HepG2 (cell line): ENCODE measurements at regions not wholly inside any gene's neighbourhood (a gene's known extent, or its start where the extent isn't known, plus 50 kb on each side); places are given as distances from the start of the nearest gene placed in this dataset.
A peak's percentile ranks its signal among the peaks of the same experiment; 100 is the strongest.
"Not testable (repeated sequence)": the region's sequence is repeated elsewhere in the genome, so short reads cannot be mapped to it uniquely, and the experiment has no call there.

Experiments used
- ATAC-seq: fragments of 200-7000 bp; cut with Tn5 transposase; 3 replicates; pipeline ENCODE4 v1.9.1; 2020; ENCODE audit warnings: mild to moderate bottlenecking, moderate library complexity
- BruUV-seq: library from RNA; stranded (reverse); fragments of 400-500 nt; replicated peaks from 2 replicates; lab custom pipeline; 2021; lab: Mats Ljungman, UMichigan
- CTCF ChIA-PET: fragments of 300-600 bp; formaldehyde crosslinking; extraction: SDS; loops from one replicate; lab custom pipeline; 2021; ENCODE audit warnings: low total read pairs, inconsistent platforms, low intra/inter-chr PET ratio; lab: Yijun Ruan, JAX
- POLR2A ChIA-PET: fragments of 350-600 bp; sonication (Branson Sonifier 250); formaldehyde crosslinking; loops from one replicate; lab custom pipeline; 2020; ENCODE audit warnings: antibody characterized with exemption, inconsistent platforms; lab: Yijun Ruan, JAX
- DNase-seq: peaks from one replicate; pipeline ENCODE4 v3.0.0-alpha.2; 2015; ENCODE audit warnings: low spot score
- FAIRE-seq: peaks from 3 replicates; lab custom pipeline; 2011; peaks lifted over from hg19 to GRCh38; lab: Jason Lieb, UNC
- H2AFZ ChIP-seq: one replicate; pipeline ENCODE4 v1.6.1; 2011; ENCODE audit warnings: low read length, inconsistent platforms
- H3K27ac ChIP-seq: fragments of 300-600 bp; 3 replicates; pipeline ENCODE4 v1.8.0; 2011; ENCODE audit warnings: mixed run types, mild to moderate bottlenecking, mixed read lengths, low read length, inconsistent platforms; ENCODE audit not compliant: insufficient read depth; ENCODE audit errors: extremely low read length
- H3K27me3 ChIP-seq, 2 experiments: fragments of 200-600 bp in 1 of 2; 2 replicates in 1 of 2; 3 replicates in 1 of 2; pipeline versions ENCODE4 v1.6.0 to v1.8.0; 2011; ENCODE audit warnings: low read length in 2 of 2, mild to moderate bottlenecking in 2 of 2, moderate library complexity in 2 of 2, inconsistent platforms in 1 of 2; ENCODE audit not compliant: insufficient read depth in 2 of 2, control insufficient read depth in 1 of 2
- H3K36me3 ChIP-seq, 2 experiments: fragments of 200-600 bp in 1 of 2; replicated peaks in 1 of 2; 2 replicates in 1 of 2; 3 replicates in 1 of 2; pipeline versions ENCODE4 v1.5.1 to v1.8.0; 2011; ENCODE audit warnings: low read length in 2 of 2, inconsistent platforms in 1 of 2; ENCODE audit not compliant: insufficient read depth in 2 of 2, control insufficient read depth in 1 of 2
- H3K4me1 ChIP-seq: 2 replicates; pipeline ENCODE4 v1.5.1; 2012; ENCODE audit warnings: low read length, inconsistent platforms; ENCODE audit not compliant: insufficient read depth
- H3K4me2 ChIP-seq: 2 replicates; pipeline ENCODE4 v1.6.0; 2011; ENCODE audit warnings: low read depth, low read length, inconsistent platforms
- H3K4me3 ChIP-seq, 3 experiments: fragments of 200-600 bp in 1 of 3; sonication (generic), shearing (Covaris generic) in 1 of 3; replicated peaks in 1 of 3; 2 replicates each; pipeline ENCODE4 v1.5.1; 2011 to 2016; ENCODE audit warnings: low read length in 3 of 3, inconsistent platforms in 2 of 3, low read depth in 2 of 3, mild to moderate bottlenecking in 2 of 3, control low read depth in 1 of 3, mixed read lengths in 1 of 3; ENCODE audit not compliant: insufficient read depth in 1 of 3
- H3K79me2 ChIP-seq: one replicate; pipeline ENCODE4 v1.6.1; 2011; ENCODE audit warnings: low read length, inconsistent platforms; ENCODE audit not compliant: insufficient read depth
- H3K9ac ChIP-seq: 2 replicates; pipeline ENCODE4 v1.6.0; 2011; ENCODE audit warnings: mild to moderate bottlenecking, low read depth, low read length, inconsistent platforms; ENCODE audit not compliant: insufficient read depth
- H3K9me3 ChIP-seq: 2 replicates; pipeline ENCODE4 v1.5.1; 2012; ENCODE audit warnings: mild to moderate bottlenecking, low read length
- H4K20me1 ChIP-seq: 2 replicates; pipeline ENCODE4 v1.6.0; 2011; ENCODE audit warnings: inconsistent platforms, mild to moderate bottlenecking, low read length, moderate library complexity; ENCODE audit not compliant: insufficient read depth
- ATF7 ChIP-seq, 2 experiments: fragments of 450-650 bp in 1 of 2; sonication (generic) in 1 of 2; formaldehyde crosslinking in 1 of 2; IDR thresholded peaks; 2 replicates each; pipeline versions ENCODE4 v1.4.0 to v1.6.1; 2016 to 2020; ENCODE audit warnings: antibody characterized with exemption in 1 of 2, mild to moderate bottlenecking in 1 of 2, missing genetic modification reagents in 1 of 2
- CREB1 ChIP-seq, 2 experiments: fragments of 450-650 bp in 1 of 2; IDR thresholded peaks; 2 replicates each; pipeline ENCODE4 v1.6.1; 2016 to 2017; ENCODE audit warnings: control low read depth in 1 of 2, mild to moderate bottlenecking in 1 of 2, missing compliant biosample characterization in 1 of 2, missing genetic modification characterization in 1 of 2
- WGBS: methylation state at CpG from one replicate; pipeline ENCODE4 v1.1.6; 2017; ENCODE audit warnings: low lambda C conversion rate; 5-methylcytosine and 5-hydroxymethylcytosine counted together
- in situ Hi-C: cut with HindIII; loops from 2 replicates; pipeline ENCODE4 v1.10.0; 2017; ENCODE audit warnings: low pct_unique_long_range_greater_than_20kb; ENCODE audit not compliant: extremely low pct_ligation_motif_present
- intact Hi-C: fragments of 100-400 bp; cut with micrococcal nuclease; formaldehyde crosslinking; loops from one replicate; pipeline ENCODE4 v1.10.0; 2022; ENCODE audit not compliant: unreplicated experiment

GRCh38 chr12:131656796-131657195 is 54.1 kb upstream of the SFSWAP start:
- POLR2A ChIA-PET, result not testable (repeated sequence)

GRCh38 chr12:131658605-131659004 is 52.3 kb upstream of the SFSWAP start:
- FAIRE-seq, POLR2A ChIA-PET, H4K20me1 ChIP-seq, H2AFZ ChIP-seq, H3K27me3 ChIP-seq, H3K4me3 ChIP-seq, intact Hi-C loops, H3K4me2 ChIP-seq, H3K27ac ChIP-seq, H3K9ac ChIP-seq, ATAC-seq, in situ Hi-C loops, H3K79me2 ChIP-seq, CTCF ChIA-PET, H3K9me3 ChIP-seq, H3K4me1 ChIP-seq, DNase-seq, H3K36me3 ChIP-seq, BruUV-seq: not testable (repeated sequence)
- 33% methylated on average over 7 of the region's 8 CpGs for WGBS

More at GRCh38 chr12:131656796-131657195, 54.1 kb upstream of the SFSWAP start:
- H3K36me3 ChIP-seq; H2AFZ ChIP-seq; H3K79me2 ChIP-seq; H3K27me3 ChIP-seq; H3K9me3 ChIP-seq; intact Hi-C loops; in situ Hi-C loops; DNase-seq; H3K4me2 ChIP-seq; ATAC-seq; H3K4me1 ChIP-seq; BruUV-seq; H3K27ac ChIP-seq; H4K20me1 ChIP-seq; H3K9ac ChIP-seq; CTCF ChIA-PET; H3K4me3 ChIP-seq; TF ChIP-seq CREB1, ATF7 (CRISPR knock-in tag; IDR thresholded peaks at IDR 0.05): not testable (repeated sequence)
- TF ChIP-seq CREB1 (IDR thresholded peaks at IDR 0.05) (peak; percentile 98), ATF7 (IDR thresholded peaks at IDR 0.05) (peak; percentile 36)
- 35% methylated on average over 5 of the region's 5 CpGs for WGBS
- peak; percentile 4 for FAIRE-seq

DNA sequence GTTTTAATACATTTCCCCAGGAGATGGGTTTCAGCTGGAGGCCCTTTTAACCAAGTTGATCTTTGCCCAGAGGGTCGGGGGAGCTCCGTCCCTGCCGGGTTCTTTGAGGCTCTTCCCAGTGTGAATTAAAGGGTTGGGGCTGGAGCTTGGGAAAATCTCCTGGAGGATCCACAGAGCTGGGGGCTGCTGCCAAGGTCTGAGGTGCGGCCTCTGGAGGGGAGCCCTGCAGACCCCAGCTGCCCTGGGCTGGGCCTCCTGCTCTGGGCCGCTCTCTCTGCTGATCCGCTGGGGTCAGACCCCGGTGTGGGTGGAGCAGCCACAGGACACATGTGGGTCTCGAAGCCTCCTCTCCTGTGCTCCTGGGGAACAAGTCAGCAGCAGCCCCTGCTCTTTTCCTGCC is 51.4 kb upstream of the SFSWAP start:
- H3K27ac ChIP-seq, H3K79me2 ChIP-seq, intact Hi-C loops, H4K20me1 ChIP-seq, H3K4me2 ChIP-seq, H3K36me3 ChIP-seq, H3K9me3 ChIP-seq, in situ Hi-C loops, H2AFZ ChIP-seq, H3K4me3 ChIP-seq, FAIRE-seq, H3K4me1 ChIP-seq, H3K27me3 ChIP-seq, BruUV-seq, DNase-seq, POLR2A ChIA-PET, CTCF ChIA-PET, ATAC-seq, H3K9ac ChIP-seq: not testable (repeated sequence)
- WGBS, result 0% methylated on average over 3 of the region's 8 CpGs

DNA sequence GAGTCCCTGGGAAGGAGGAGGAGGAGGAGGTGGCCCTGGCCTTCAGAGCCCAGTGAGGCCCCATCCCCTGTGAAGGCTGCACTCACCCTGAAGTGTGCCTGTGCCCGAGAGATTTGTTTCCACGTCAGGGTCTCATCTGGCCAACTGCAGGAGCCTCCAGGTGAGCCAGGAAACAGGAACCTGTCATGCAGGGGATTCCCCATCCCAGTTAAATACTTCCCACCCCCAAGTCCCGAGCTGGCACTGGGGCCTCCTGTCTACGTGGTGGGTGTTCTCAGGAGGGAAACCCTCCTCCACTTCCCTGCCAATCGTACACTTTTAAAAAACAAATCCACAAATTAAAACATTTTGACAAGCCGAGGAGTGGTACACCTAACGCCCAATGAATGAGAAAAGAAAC is 50.9 kb upstream of the SFSWAP start:
- in situ Hi-C loops, result loop anchor here (10.0 kb wide), 1 partner anchor 365 kb away; no protein-coding TSS in a partner anchor
- POLR2A ChIA-PET, H3K4me2 ChIP-seq, FAIRE-seq, intact Hi-C loops, H3K36me3 ChIP-seq, H3K27me3 ChIP-seq, H3K9ac ChIP-seq, ATAC-seq, H4K20me1 ChIP-seq, H3K4me3 ChIP-seq, H3K4me1 ChIP-seq, H3K27ac ChIP-seq, H2AFZ ChIP-seq, H3K79me2 ChIP-seq, H3K9me3 ChIP-seq, DNase-seq, BruUV-seq, CTCF ChIA-PET: not testable (repeated sequence)
- WGBS, result 31% methylated on average over 7 of the region's 7 CpGs
